IPS DF 19.7 (cell line): ENCODE measurements at regions not wholly inside any gene's neighbourhood (a gene's known extent, or its start where the extent isn't known, plus 50 kb on each side); places are given as distances from the start of the nearest gene placed in this dataset.

Experiments
- DNase-seq: peaks from one replicate; pipeline ENCODE4 v3.0.0-alpha.2; 2013; ENCODE audit warnings: low read depth, low spot score

GRCh38 chr2:66957677-66958076, 439.5 kb upstream of the ETAA1 start:
- DNase-seq: no peak

GRCh38 chr2:66960161-66960560, 437.0 kb upstream of the ETAA1 start:
- no peak for DNase-seq

GRCh38 chr2:66962716-66963115, 434.4 kb upstream of the ETAA1 start:
- DNase-seq: no peak

GRCh38 chr2:66966631-66967030, 430.5 kb upstream of the ETAA1 start:
- DNase-seq: no peak

- DNase-seq: no peak
Observed at GRCh38 chr2:66968946-66969345, 428.2 kb upstream of the ETAA1 start.

- no peak for DNase-seq
Observed at GRCh38 chr2:66981074-66981473, 416.1 kb upstream of the ETAA1 start.

- DNase-seq: no peak
Observed at GRCh38 chr2:66982766-66983165, 414.4 kb upstream of the ETAA1 start.

GRCh38 chr2:66984864-66985263, 412.3 kb upstream of the ETAA1 start:
- no peak for DNase-seq

GRCh38 chr2:66985906-66986305, 411.2 kb upstream of the ETAA1 start:
- no peak for DNase-seq

- no peak for DNase-seq
Observed at GRCh38 chr2:66987733-66988132, 409.4 kb upstream of the ETAA1 start.

- no peak for DNase-seq
Observed at GRCh38 chr2:66994654-66995053, 402.5 kb upstream of the ETAA1 start.

GRCh38 chr2:66995636-66996035, 401.5 kb upstream of the ETAA1 start:
- DNase-seq: no peak

GRCh38 chr2:67002618-67003371, 394.3 kb upstream of the ETAA1 start:
- DNase-seq: no peak

GRCh38 chr2:67006373-67006960, 390.7 kb upstream of the ETAA1 start:
- no peak for DNase-seq

GRCh38 chr2:67008155-67008554, 389.0 kb upstream of the ETAA1 start:
- DNase-seq: no peak

- no peak for DNase-seq
Observed at GRCh38 chr2:67012165-67012564, 385.0 kb upstream of the ETAA1 start.

GRCh38 chr2:67013821-67014220, 383.3 kb upstream of the ETAA1 start:
- no peak for DNase-seq

GRCh38 chr2:67015681-67016080, 381.5 kb upstream of the ETAA1 start:
- DNase-seq: no peak

GRCh38 chr2:67018301-67018700, 378.8 kb upstream of the ETAA1 start:
- no peak for DNase-seq

GRCh38 chr2:67032076-67032475, 365.1 kb upstream of the ETAA1 start:
- DNase-seq: no peak

GRCh38 chr2:67036444-67036843, 360.7 kb upstream of the ETAA1 start:
- DNase-seq: no peak

- DNase-seq: no peak
Observed at GRCh38 chr2:67037655-67038054, 359.5 kb upstream of the ETAA1 start.

GRCh38 chr2:67038195-67038594, 358.9 kb upstream of the ETAA1 start:
- DNase-seq: no peak

GRCh38 chr2:67039058-67039457, 358.1 kb upstream of the ETAA1 start:
- DNase-seq: no peak
